Stimulated activated CD4-positive, alpha-beta T cell treated with anti-CD3 and anti-CD28 coated beads, Interleukin-12 subunit alpha, Interleukin-12 subunit beta, amount 100 ng/mL, for 4 hours (primary cell): ENCODE measurements at regions not wholly inside any gene's neighbourhood (a gene's known extent, or its start where the extent isn't known, plus 50 kb on each side); places are given as distances from the start of the nearest gene placed in this dataset.
A peak's percentile ranks its signal among the peaks of the same experiment; 100 is the strongest.

Experiments
- DNase-seq: peaks from one replicate; pipeline ENCODE4 v3.0.0-alpha.2; 2020

DNA sequence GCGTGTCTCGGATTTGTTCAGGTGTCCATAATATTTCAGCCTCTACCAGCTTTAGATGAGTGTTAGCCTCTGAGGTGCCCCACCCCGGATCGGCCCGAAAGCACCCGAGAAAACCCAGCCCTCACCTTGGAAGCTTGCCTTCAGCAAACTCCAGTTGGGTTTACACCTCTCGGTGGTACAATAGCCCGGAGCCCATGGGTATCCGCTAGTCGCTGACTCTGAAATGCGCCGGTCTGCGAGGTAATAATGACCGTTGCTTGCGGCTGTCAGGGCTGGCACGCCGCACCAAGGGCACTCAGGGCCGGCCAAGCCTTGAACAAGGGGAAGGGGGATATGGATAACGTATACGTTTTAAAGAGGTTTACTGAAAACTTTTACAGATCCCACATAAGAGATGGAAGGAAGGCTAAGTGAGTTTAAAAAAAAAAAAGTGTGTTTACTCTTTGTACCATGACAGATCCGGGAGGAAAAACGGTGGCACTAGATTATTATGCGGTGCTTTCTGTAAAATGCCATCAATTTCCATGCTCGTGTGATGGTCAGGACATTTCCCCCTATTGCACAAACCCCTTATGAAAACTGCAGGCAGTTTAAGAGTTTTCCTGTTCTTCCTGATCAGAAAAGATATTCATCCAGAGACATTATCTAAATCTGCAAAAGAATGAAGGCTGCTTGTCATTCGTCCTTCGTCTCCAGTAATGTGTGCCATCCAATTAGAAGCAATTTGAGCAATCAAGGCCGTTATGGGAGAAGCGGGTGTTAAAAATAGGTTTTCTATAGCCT is 124.2 kb downstream of the TMEM161B start:
- DNase-seq, result no peak

DNA sequence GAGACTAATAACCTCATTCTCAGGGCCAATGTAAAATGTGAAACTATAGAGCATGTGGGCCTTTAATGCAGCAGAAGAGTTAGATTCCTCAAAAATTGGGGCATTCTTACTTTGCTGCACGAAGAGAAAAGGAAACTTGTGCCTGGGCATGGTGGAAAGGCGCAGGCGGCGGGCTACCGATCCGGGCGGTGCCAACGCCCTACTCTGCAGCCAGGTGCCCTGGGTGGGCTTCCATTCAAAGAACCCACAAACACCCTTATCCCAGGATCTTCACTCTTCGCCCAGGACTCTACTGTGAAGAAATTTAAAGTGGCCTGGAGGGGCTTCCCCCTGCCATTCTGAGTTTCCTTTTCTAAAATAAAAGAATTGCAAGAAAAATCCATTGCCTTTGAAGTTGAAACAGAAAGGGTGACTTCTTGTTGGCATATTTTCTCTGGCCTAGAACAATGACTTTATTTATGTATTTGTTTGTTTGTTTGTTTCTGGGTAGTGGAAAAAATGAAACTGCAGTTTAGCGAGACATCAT is 124.9 kb downstream of the TMEM161B start:
- DNase-seq, result no peak

DNA sequence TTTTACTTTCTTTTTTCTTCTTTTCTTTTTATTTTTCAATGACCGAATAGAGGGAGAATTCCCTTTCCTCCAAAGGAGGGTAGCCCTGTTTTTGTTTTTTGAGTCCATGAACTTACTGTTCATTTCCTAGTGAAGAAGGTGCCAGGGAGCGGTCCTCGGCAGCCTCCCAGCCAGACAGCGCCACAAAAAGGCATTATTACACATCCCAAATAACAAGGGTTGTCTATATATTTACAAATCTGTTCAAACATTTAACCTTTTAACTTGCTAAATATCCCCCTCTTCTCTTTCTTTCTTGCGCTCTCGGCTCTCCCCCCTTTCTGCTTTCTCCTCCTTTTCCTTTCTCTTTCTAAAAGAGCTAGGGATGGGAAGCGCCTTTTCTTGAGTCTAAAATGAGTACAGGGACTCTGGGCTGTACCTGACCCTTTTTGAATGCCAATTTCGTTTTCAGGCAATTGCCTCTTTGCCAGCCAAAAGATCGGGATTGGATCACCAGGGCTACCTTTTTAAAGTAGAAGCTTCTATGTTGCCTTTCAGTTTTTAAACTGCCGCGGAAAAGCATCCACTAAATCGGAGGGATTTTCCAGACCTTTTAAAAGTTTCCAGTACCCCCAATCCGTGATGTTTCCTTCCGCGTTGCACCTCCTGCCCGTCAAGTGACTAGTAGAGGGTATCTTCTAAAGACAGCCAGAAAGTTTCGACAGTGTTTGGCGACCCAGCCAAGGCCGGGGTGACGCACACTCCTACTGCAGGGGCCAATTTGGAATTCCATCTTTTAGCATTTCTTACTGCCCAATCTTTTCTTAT is 125.6 kb downstream of the TMEM161B start:
- DNase-seq, result no peak

DNA sequence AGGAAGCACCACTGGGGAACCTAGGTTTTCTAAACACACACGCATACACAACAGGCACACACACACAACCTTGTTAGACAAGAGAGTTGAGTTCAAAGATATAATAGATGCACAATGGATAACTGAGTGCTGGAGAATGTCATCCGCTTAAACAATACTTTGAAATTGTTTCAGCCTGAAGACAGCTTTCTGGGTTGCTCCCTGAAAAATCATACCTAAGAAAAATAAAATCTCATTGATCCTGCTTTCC is 126.1 kb downstream of the TMEM161B start:
- DNase-seq, result no peak

DNA sequence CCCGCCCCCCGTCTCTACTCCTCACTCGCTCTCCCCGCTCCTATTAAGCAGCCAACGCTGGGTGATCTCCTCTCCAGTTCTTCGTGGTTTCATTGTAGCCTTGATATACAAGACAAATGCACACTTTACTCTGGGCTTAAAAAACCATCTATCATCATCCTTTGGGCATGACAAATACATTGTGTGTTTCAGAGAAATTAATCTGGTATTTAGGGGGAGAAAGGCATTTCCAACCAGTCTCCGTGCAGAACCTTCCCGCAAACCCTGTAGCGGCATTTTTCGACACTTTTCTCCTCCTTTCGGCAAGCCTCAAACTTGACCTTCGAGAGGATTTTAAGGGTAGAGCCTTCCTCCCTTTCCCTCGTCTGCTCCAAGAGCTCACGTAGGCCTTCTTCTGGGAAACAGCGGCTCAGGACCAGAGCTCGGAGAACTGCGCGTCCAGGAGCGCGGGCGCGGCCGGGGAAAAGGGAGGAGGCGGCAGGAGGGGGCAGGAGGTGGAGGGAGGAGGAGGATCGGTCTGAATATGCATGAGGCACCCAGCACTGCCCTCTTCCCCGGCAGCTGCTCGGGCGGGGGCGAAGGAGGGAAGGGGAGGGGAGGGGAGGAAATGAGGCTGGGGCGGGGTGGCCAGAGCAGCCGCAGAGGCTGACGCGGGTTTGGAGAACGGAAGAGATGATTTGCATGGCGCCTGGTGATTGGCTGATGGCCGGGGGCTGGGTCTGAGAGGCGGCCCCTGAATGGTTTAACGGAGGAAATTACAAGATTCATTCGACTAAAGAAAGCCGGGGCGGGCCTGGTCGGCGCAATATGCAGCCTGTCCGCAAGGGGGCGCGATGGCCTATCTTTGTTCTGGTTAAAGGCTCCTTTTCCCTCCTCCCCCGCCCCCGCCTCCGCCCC is 127.5 kb downstream of the TMEM161B start:
- DNase-seq, result peak; percentile 48

DNA sequence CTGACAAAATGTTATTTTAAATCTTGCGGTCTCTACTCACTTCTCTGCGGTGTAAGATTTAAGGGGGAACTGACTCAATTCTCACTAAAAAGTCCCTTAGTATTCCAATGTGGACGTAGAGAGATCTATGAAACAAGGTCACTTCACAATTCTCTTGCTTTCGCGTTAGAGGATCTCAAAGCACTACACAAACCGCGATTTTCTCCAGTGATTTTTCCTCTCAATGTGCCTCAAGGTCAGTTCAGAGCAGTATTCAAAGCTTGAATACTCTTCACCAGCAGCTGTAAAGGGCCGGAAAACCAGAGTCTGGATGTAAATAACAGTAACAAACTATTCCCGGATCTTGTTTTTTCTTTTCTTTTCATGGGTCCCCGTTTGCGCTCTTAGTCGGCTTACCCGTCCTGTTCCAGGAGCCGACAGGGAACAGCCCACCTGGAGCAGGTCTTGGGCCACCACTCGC is 128.2 kb downstream of the TMEM161B start:
- no peak for DNase-seq

DNA sequence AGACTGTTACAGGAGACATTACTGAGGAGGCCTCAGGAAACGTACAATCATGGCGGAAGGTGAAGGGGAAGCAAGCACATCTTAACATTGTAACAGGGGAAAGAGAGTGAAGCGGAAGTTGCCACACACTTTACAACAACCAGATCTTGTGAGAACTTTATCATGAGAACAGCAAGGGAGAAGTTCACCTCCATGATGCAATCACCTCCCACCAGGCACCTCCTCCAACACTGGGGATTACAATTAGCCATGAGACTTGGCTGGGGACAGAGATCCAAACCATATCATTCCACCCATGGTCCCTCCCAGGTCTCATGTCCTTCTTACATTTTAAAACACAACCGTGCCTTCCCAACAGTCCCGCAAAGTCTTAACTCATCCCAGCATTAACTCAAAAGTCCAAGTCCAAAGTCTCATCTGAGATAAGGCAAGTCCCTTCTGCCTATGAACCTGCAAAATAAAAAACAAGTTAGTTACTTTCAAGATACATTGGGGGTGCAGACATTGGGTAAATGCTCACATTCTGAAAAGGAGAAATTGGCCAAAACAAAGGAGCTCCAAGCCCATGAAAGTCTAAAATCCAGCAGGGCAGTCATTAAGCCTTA is 138.3 kb downstream of the TMEM161B start:
- no peak for DNase-seq

DNA sequence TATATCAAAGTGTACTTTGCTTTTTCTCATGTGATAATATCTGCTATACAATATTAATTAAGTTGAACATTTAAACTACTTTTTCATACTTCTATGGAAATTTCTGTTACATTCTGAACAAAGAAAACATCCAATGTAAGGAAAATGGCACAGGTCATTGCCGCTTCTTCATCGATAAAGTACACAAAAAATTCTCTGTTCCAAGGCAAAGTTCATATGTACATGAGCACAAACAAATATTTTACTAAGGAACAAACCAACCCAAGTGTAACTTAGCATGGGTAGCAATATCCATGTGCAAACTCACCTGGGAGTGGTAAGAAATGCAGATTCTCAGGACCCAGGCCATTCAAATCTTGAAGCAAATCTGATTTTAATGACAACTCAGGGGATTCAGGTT is 139.8 kb downstream of the TMEM161B start:
- no peak for DNase-seq

DNA sequence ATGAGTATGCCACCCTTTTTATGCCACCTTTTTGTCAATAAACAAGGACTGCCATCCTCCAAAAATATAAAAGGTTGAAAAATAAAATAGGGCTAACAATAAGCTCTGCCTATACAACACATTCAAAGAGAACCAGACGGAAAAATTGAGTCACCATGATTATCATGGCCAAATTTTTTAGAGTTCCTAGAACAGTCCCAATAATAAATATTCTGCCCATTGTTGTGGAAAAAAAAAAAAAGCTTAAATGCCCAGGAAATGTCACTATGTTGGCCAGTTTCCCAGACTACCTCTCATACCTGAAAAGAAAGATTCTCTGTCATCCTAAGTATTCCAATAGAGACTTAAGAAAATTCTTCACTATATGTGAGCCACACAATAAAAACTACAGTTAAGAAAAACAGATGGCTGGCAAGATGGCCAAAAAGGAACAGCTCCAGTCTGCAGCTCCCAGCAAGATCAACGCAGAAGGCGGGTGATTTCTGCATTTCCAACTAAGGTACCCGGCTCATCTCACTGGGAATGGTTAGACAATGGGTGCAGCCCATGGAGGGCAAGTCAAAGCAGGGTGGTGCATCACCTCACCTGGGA is 149.0 kb downstream of the TMEM161B start:
- no peak for DNase-seq

DNA sequence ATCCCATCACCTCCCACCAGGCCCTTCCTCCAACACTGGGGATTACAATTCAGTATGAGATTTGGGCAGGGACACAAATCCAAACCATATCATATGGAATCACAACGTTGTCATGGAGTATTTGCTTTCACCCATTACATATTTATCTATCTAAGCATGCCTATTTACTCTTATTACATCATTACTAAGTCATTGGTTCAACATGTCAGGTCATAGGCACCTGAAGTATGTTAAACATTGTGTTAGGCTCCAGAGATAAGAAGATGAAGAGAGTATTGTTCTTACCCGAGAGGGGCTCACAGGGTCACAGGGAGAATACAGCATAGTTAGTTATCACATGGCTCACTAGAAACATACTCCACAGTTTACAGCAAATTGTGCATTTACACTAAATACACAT is 150.5 kb downstream of the TMEM161B start:
- DNase-seq, result no peak

DNA sequence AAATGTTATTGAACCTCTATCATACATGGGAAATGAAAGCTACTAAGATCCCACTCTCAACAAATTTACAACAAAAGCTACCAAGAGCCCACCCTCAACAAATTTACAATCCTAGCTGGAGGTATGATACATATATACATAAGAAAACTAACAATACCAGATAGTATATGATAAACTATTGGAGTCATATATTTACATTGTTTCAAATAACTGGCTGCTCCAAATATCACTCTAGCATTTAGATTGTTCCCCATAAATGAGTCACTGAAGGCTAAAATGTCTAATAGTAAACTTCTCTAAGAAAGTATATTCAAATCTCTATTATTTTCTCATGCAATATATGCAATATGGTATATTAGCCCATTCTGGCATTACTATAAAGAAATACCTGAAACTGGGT is 151.1 kb downstream of the TMEM161B start:
- DNase-seq, result no peak

DNA sequence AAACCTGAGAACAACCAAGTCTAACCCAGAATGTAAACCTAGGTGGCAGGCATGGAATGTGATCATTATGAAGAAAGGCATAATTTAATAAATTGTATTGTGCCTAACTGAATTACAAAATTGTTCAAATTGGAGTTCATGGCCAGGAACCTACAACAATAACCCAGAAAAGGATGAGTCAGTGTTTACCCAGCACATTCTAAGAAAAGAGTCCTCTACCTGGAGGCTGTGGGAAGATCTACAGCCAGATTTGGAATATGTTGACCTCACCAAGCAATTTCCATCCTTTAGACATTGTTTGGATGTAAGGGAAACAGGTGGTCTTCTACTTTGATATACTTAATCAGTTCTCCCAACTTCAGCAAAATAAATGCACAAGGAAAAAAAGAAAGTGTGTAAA is 152.2 kb downstream of the TMEM161B start:
- no peak for DNase-seq

DNA sequence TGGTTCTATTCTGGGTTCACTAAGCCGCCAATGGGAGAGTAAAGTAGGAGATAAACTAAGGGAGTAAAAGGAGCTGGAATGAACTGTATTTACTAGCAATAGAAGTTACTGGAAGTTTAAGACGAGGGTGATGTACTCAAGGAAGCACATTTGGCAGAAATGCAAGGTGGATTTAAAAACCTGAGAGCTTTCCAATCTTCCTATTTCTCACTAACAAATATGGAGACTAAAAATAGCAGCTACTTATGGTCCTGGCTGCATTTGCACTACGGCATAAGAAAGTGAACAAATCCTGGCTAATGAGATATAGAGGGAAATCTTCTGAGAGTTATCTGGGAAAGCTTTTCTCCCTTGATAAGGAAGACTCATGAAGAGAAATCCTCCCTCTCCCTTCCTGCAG is 153.4 kb downstream of the TMEM161B start:
- no peak for DNase-seq

DNA sequence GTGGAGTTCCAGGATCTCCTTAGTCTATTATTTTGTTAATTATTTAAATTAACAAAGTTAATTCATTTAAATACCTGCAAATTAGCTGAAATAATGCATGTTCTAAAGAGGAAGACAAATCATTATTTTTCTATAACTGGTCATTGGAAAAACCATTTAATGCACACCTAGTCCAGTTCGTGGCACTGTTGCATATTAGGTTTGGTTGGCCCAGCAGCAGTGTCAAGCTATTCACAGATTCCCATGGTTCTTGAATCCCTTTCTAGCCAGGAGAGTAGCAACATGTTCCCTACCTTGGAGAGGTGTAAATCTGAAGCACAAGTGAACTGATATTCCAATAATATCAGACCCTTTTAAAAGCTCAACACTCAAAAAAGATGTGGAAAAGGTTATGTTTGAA is 155.2 kb downstream of the TMEM161B start:
- no peak for DNase-seq

DNA sequence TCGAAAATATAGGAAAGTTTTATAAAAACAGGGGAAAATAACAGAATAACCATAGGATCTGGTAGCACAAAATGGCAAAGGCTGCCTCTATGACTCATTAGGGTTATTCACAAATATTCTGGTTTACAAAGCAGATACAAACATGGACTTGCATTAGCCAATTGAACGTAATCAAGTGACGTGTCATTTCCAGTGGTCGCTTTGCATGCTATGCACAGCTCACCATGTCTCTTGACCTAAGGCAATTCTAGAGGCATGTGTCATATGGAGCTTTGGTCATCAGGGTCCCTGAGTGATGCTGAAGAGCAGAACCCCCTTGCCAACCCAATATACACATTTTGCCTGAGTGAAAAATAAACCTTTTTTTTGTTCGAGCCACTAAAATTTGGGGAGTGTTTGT is 158.8 kb downstream of the TMEM161B start:
- DNase-seq, result no peak

DNA sequence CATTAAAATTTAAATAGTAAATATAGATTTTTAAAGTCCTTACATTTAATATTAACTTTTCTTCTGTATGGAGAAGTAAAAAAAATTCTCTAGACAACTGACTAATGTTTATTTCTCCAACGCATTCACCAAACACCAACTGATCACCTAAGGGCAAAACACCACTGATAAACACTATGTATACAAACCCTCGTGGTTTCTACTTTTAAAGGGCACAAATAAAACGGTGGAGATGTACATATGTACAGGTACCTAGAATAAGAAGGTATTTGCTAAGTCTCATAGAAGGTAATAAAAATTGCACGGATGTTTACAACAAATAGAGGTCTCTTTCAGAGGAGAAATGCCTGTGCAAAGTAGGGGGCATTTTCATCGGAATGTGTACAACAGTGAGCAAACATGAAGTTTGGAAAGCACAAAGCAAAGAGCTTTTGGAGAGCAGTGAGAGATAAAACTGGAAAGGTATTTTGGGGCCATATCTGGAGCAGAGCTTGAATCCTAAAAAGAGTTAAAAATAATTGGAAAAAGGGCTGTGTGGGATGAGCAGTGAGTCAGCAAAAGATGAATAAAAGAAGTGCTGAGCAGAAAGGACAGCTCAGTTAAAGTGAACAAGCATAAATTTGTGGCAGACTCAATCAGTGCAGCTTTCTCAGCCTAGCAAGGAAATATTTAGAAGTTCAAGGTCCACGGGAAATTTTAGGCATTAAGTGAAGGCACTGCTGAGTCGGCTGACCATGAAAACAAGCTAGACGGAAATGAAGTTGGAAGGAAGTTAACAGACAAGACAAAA is 160.0 kb downstream of the TMEM161B start:
- DNase-seq, result no peak

DNA sequence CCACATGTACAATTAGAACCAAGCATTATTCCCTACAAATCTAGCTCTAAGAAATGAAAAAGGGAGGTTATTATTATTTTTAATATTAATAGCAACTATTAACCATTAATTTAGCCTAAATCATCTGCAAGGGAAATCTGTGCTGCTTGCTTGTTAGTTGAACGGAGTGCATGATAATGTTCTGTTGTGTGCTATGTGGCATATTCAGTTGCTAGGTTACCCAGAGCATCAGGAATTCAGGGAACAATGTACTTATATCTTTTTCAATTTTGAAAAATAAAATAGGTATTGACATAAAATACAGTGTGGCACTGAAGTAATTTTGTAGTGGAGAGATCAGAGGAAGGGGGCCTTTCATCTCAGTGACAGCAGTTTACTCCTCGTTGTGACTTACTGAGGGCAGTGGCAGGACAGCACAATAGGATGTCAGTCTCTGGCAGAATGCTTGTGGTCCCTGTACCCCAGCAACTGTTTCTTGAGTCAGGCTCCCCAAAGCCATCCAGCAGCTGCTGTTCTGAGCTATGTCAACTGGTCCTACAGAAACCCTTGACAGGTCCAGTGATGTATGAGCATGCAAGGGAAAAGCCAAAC is 173.6 kb downstream of the TMEM161B start:
- no peak for DNase-seq

DNA sequence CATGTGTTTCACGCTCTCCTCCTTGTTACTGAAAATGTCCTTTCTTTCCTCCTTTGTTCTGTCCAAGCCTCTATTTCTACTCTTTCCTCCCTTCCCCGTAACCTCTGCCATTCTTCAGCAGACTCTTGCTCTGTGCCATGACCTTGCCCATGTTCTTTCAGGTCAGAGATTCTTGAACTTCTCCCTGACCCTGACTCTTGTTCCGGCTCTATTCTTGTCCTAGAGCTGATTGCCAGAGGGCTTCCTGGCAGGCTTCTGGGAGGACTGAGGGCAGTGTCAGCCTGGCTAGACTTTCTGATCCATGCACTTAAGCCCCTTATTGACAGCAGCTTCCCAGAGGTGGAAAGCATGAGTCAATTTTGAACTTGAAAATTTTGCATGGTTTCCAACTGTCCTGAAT is 174.2 kb downstream of the TMEM161B start:
- no peak for DNase-seq

DNA sequence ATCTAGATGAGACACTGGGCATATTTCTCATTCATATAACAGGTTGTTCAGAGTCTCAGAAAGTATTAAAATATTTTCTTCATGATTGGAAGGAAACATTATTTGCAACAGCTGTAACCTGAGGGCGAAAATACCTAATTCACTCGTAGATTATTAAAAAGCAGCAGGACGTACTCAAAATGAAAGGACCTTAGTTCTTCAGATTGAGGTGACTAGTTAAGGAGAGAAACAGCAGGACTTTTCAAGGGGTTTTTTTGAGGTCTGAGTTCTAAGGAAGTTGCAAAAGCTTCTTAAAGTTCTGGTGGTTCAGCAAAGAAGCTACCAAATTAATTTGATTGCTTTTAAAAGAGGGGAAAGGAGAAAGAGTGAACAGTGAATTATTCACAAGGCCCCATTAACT is 174.9 kb downstream of the TMEM161B start:
- DNase-seq, result no peak

DNA sequence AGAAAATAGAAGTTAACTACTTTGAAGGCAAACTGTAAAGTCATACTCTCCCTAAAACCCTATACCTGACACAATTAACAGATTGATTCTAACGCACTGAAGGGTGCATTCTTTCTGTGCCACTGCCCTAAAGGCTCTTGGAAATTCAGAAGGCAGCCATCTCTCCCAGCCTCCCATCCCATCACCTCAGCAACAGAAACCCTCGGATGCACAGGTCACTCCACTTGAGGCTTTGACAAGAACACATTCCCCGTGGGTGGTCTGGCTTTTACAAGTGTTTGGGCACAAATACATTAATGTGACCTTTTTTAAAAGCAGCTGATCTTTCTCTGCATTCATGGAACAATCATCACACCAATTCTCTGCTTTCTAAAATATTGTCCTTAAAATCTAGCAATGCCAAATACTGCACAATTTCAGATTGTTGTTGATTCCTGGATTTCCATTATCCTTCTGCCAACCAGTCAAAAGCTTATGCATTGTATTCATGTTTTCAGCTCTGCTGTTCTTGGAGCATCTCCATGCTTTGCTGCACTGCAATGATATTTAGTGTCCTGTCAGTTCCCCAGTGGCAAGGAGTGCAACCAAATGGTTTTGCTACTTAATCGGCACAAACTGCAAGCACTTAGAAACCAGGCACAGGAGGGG is 175.6 kb downstream of the TMEM161B start:
- no peak for DNase-seq

DNA sequence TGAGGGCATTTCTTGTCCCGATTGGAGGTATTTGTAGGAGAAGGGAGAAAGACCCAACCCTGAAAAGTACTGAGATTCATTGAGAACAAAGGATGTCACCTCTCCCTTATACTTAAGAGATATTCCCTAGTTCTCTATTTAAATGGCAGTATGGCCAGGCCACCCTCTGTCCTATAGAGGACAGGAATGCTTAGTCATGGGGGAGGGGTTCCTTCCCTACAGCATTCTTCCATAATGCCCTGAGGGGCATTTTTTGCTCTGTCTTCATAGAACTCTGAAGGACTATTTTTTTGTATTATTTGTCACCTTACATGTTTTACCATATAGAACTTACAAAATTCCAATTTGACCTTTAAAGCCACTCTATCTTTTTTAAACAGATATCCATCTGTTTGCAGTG is 176.3 kb downstream of the TMEM161B start:
- DNase-seq, result no peak
